Peyer's patch (tissue), 4 donors: ENCODE measurements at regions not wholly inside any gene's neighbourhood (a gene's known extent, or its start where the extent isn't known, plus 50 kb on each side); places are given as distances from the start of the nearest gene placed in this dataset.

Source experiments
- DNase-seq, 3 donors: peaks; one replicate each; pipeline ENCODE4 v3.0.0-alpha.2; 2017 to 2019
- H3K27ac ChIP-seq, 4 donors: fragments of 200-600 bp; sonication (generic); one replicate each; pipeline ENCODE4 v1.5.1; 2016 to 2019
- H3K27me3 ChIP-seq, 2 donors: fragments of 200-600 bp; sonication (generic); one replicate each; pipeline ENCODE4 v1.5.1; 2019
- H3K36me3 ChIP-seq, 3 donors: fragments of 200-600 bp; sonication (generic); one replicate each; pipeline ENCODE4 v1.5.1; 2016 to 2019
- H3K4me1 ChIP-seq, 4 donors: fragments of 200-600 bp; sonication (generic); one replicate each; pipeline ENCODE4 v1.5.1; 2016 to 2019
- H3K4me3 ChIP-seq, 4 donors: fragments of 200-600 bp; sonication (generic); 1 replicate in 3 of 4; 2 replicates in 1 of 4; pipeline ENCODE4 v1.5.1; 2016 to 2019; ENCODE audit warnings: mild to moderate bottlenecking in 1 of 4
- H3K9me3 ChIP-seq, 4 donors: fragments of 200-600 bp; sonication (generic); one replicate each; pipeline ENCODE4 v1.5.1; 2016 to 2019; ENCODE audit warnings: mild to moderate bottlenecking in 1 of 4
- CTCF ChIP-seq, 6 experiments: fragments of 450-650 bp in 4 of 6; fragments of 200-600 bp in 2 of 6; sonication (generic) in 1 of 6; IDR thresholded peaks; one replicate each; pipeline ENCODE4 v1.5.1; 2017 to 2019; ENCODE audit warnings: antibody characterized with exemption in 6 of 6, mild to moderate bottlenecking in 3 of 6, moderate library complexity in 1 of 6
- POLR2A ChIP-seq, 2 donors: fragments of 450-650 bp; IDR thresholded peaks; one replicate each; pipeline ENCODE4 v1.5.1; 2017; ENCODE audit warnings: antibody characterized with exemption in 2 of 2, mild to moderate bottlenecking in 2 of 2, moderate library complexity in 2 of 2

GRCh38 chr14:86003998-86004397, 474.1 kb downstream of the FLRT2 start:
- Histone ChIP-seq H3K9me3 (no peaks in the 10 kb centered on the region), H3K27ac (no peak overlapping the region), H3K36me3 (no peaks in the 10 kb centered on the region), H3K4me1 (no peaks in the 10 kb centered on the region), H3K4me3 (no peak overlapping the region), H3K27me3 (no peaks in the 10 kb centered on the region)
- TF ChIP-seq CTCF (IDR thresholded peaks at IDR 0.05) (no peak), POLR2A (IDR thresholded peaks at IDR 0.05) (no peak)
- no peak for DNase-seq

- no peak overlapping the region for H3K4me3 ChIP-seq
- no peaks in the 10 kb centered on the region for H3K36me3 ChIP-seq
- no peak overlapping the region for H3K27ac ChIP-seq
- no peak for TF ChIP-seq POLR2A (IDR thresholded peaks at IDR 0.05)
- no peak for TF ChIP-seq CTCF (IDR thresholded peaks at IDR 0.05)
- H3K4me1 ChIP-seq, result no peaks in the 10 kb centered on the region
- H3K27me3 ChIP-seq, result no peaks in the 10 kb centered on the region
- H3K9me3 ChIP-seq, result no peaks in the 10 kb centered on the region
- DNase-seq, result no peak
Measured at GRCh38 chr14:85996551-85996950, 466.6 kb downstream of the FLRT2 start.

- Histone ChIP-seq H3K4me3 (no peak overlapping the region), H3K4me1 (no peaks in the 10 kb centered on the region), H3K27me3 (no peaks in the 10 kb centered on the region), H3K36me3 (no peaks in the 10 kb centered on the region), H3K27ac (no peak overlapping the region), H3K9me3 (no peaks in the 10 kb centered on the region)
- TF ChIP-seq POLR2A (IDR thresholded peaks at IDR 0.05), result no peak
- no peak for TF ChIP-seq CTCF (IDR thresholded peaks at IDR 0.05)
- DNase-seq, result no peak
Measured at GRCh38 chr14:85991156-85991555, 461.2 kb downstream of the FLRT2 start.

GRCh38 chr14:85987907-85988306, 458.0 kb downstream of the FLRT2 start:
- Histone ChIP-seq H3K4me1 (no peaks in the 10 kb centered on the region), H3K27me3 (no peaks in the 10 kb centered on the region), H3K27ac (no peak overlapping the region), H3K36me3 (no peaks in the 10 kb centered on the region), H3K9me3 (no peaks in the 10 kb centered on the region), H3K4me3 (no peak overlapping the region)
- TF ChIP-seq CTCF (IDR thresholded peaks at IDR 0.05) (no peak), POLR2A (IDR thresholded peaks at IDR 0.05) (no peak)
- no peak for DNase-seq

- DNase-seq, result no peak
- Histone ChIP-seq H3K27me3 (no peaks in the 10 kb centered on the region), H3K4me1 (no peaks in the 10 kb centered on the region), H3K27ac (no peak overlapping the region), H3K9me3 (no peaks in the 10 kb centered on the region), H3K36me3 (no peaks in the 10 kb centered on the region), H3K4me3 (no peak overlapping the region)
- TF ChIP-seq POLR2A (IDR thresholded peaks at IDR 0.05) (no peak), CTCF (IDR thresholded peaks at IDR 0.05) (no peak)
Measured at GRCh38 chr14:85987292-85987691, 457.3 kb downstream of the FLRT2 start.

GRCh38 chr14:85978582-85979250, 448.8 kb downstream of the FLRT2 start:
- Histone ChIP-seq H3K36me3 (no peaks in the 10 kb centered on the region), H3K9me3 (no peaks in the 10 kb centered on the region), H3K4me3 (no peak overlapping the region), H3K27ac (no peak overlapping the region), H3K4me1 (no peaks in the 10 kb centered on the region), H3K27me3 (no peaks in the 10 kb centered on the region)
- TF ChIP-seq POLR2A (IDR thresholded peaks at IDR 0.05), result no peak
- no peak for TF ChIP-seq CTCF (IDR thresholded peaks at IDR 0.05)
- DNase-seq, result no peak
